ENCODE measurements at regions not wholly inside any gene's neighbourhood (a gene's known extent, or its start where the extent isn't known, plus 50 kb on each side); places are given as distances from the start of the nearest gene placed in this dataset.
A peak's percentile ranks its signal among the peaks of the same experiment; 100 is the strongest.

GRCh38 chr4:144371485-144371884 lies 231.0 kb upstream of the GYPA start:
- H3K4me3 ChIP-seq = no peak overlapping the region
- no peaks in the 10 kb centered on the region for H4K20me1 ChIP-seq (ENCODE audit: insufficient read depth)
- peaks cover 13% of the 10 kb centered on the region; the same call in 1 of the 2 replicates for H3K27me3 ChIP-seq (replicated peaks; ENCODE audit: insufficient read depth)
- no peak overlapping the region for H3K9ac ChIP-seq
- TF ChIP-seq EZH2phosphoT487 (IDR thresholded peaks at IDR 0.05; ENCODE audit: insufficient read depth, low read depth) (no peak), EZH2 (IDR thresholded peaks at IDR 0.05; ENCODE audit: insufficient read depth, poor library complexity, severe bottlenecking) (no peak)
- in situ Hi-C loops (cut with MboI) = no loop called here
- no peak overlapping the region for H3K4me2 ChIP-seq (ENCODE audit: unreplicated experiment)
- no peaks in the 10 kb centered on the region for H3K9me2 ChIP-seq (ENCODE audit: insufficient read depth)
- no peaks in the 10 kb centered on the region for H3K9me3 ChIP-seq (ENCODE audit: low read depth)
- H3K36me3 ChIP-seq (ENCODE audit: low read depth) = no peaks in the 10 kb centered on the region
- H2AFZ ChIP-seq = no peak overlapping the region
- no peak overlapping the region for H3K27ac ChIP-seq
- no peaks in the 10 kb centered on the region for H3K79me2 ChIP-seq (ENCODE audit: insufficient read depth)
- no peaks in the 10 kb centered on the region for H3F3A ChIP-seq (ENCODE audit: insufficient read depth)
- no peaks in the 10 kb centered on the region for H3K4me1 ChIP-seq (ENCODE audit: insufficient read depth)
- no peak for DNase-seq

- Histone ChIP-seq H3F3A (ENCODE audit: insufficient read depth) (no peaks in the 10 kb centered on the region), H2AFZ (no peak overlapping the region), H3K79me2 (ENCODE audit: insufficient read depth) (no peaks in the 10 kb centered on the region), H3K27me3 (replicated peaks; ENCODE audit: insufficient read depth) (peaks cover 13% of the 10 kb centered on the region; the same call in 1 of the 2 replicates), H3K4me2 (ENCODE audit: unreplicated experiment) (no peak overlapping the region), H3K9ac (no peak overlapping the region), H3K4me1 (ENCODE audit: insufficient read depth) (no peaks in the 10 kb centered on the region), H4K20me1 (ENCODE audit: insufficient read depth) (no peaks in the 10 kb centered on the region), H3K4me3 (no peak overlapping the region), H3K36me3 (ENCODE audit: low read depth) (no peaks in the 10 kb centered on the region), H3K9me3 (ENCODE audit: low read depth) (no peaks in the 10 kb centered on the region), H3K9me2 (ENCODE audit: insufficient read depth) (no peaks in the 10 kb centered on the region), H3K27ac (no peak overlapping the region)
- 37 to 50% methylated on average over 5 of the region's 5 CpGs for WGBS, 2 experiments (ENCODE audit: low coverage in 1 of 2, low lambda C conversion rate in 2 of 2, missing lambda C conversion rate in 2 of 2)
- no peak for DNase-seq
- in situ Hi-C loops (cut with MboI) = no loop called here
- TF ChIP-seq EZH2phosphoT487 (IDR thresholded peaks at IDR 0.05; ENCODE audit: insufficient read depth, low read depth) (no peak), EZH2 (IDR thresholded peaks at IDR 0.05; ENCODE audit: insufficient read depth, poor library complexity, severe bottlenecking) (no peak)
Measured at GRCh38 chr4:144374065-144374464, 233.5 kb upstream of the GYPA start.

- Histone ChIP-seq H4K20me1 (ENCODE audit: insufficient read depth) (no peaks in the 10 kb centered on the region), H2AFZ (no peak overlapping the region), H3K4me1 (ENCODE audit: insufficient read depth) (no peaks in the 10 kb centered on the region), H3K79me2 (ENCODE audit: insufficient read depth) (no peaks in the 10 kb centered on the region), H3K9ac (no peak overlapping the region), H3K9me3 (ENCODE audit: low read depth) (no peaks in the 10 kb centered on the region), H3K4me2 (ENCODE audit: unreplicated experiment) (no peak overlapping the region), H3K27ac (no peak overlapping the region), H3K9me2 (ENCODE audit: insufficient read depth) (no peaks in the 10 kb centered on the region), H3K36me3 (ENCODE audit: low read depth) (no peaks in the 10 kb centered on the region), H3K4me3 (no peak overlapping the region), H3F3A (ENCODE audit: insufficient read depth) (no peaks in the 10 kb centered on the region), H3K27me3 (replicated peaks; ENCODE audit: insufficient read depth) (0 out of 2 replicates have a peak, but pooled peaks cover 13% of the 10 kb centered on the region)
- no peak for DNase-seq
- 34 to 49% methylated on average over 2 of the region's 2 CpGs for WGBS, 2 experiments (ENCODE audit: low coverage in 1 of 2, low lambda C conversion rate in 2 of 2, missing lambda C conversion rate in 2 of 2)
- in situ Hi-C loops (cut with MboI) = no loop called here
- no peak for TF ChIP-seq EZH2phosphoT487 (IDR thresholded peaks at IDR 0.05; ENCODE audit: insufficient read depth, low read depth)
- TF ChIP-seq EZH2 (IDR thresholded peaks at IDR 0.05; ENCODE audit: insufficient read depth, poor library complexity, severe bottlenecking) = no peak
Measured at GRCh38 chr4:144376866-144377265, 236.3 kb upstream of the GYPA start.

GRCh38 chr4:144384408-144384807 lies 243.9 kb upstream of the GYPA start:
- Histone ChIP-seq H3F3A (ENCODE audit: insufficient read depth) (no peaks in the 10 kb centered on the region), H3K4me3 (no peak overlapping the region), H3K9me3 (ENCODE audit: low read depth) (no peaks in the 10 kb centered on the region), H4K20me1 (ENCODE audit: insufficient read depth) (no peaks in the 10 kb centered on the region), H3K27me3 (replicated peaks; ENCODE audit: insufficient read depth) (no peaks in the 10 kb centered on the region), H3K79me2 (ENCODE audit: insufficient read depth) (no peaks in the 10 kb centered on the region), H3K9ac (no peak overlapping the region), H3K4me1 (ENCODE audit: insufficient read depth) (no peaks in the 10 kb centered on the region), H3K27ac (no peak overlapping the region), H3K36me3 (ENCODE audit: low read depth) (no peaks in the 10 kb centered on the region), H3K9me2 (ENCODE audit: insufficient read depth) (no peaks in the 10 kb centered on the region), H3K4me2 (ENCODE audit: unreplicated experiment) (no peak overlapping the region), H2AFZ (no peak overlapping the region)
- WGBS, 2 experiments (ENCODE audit: low coverage in 1 of 2, low lambda C conversion rate in 2 of 2, missing lambda C conversion rate in 2 of 2) = 6 to 14% methylated on average over 1 of the region's 1 CpG
- in situ Hi-C loops (cut with MboI) = no loop called here
- no peak for TF ChIP-seq EZH2 (IDR thresholded peaks at IDR 0.05; ENCODE audit: insufficient read depth, poor library complexity, severe bottlenecking)
- no peak for TF ChIP-seq EZH2phosphoT487 (IDR thresholded peaks at IDR 0.05; ENCODE audit: insufficient read depth, low read depth)
- DNase-seq = no peak

GRCh38 chr4:144399927-144400326 lies 246.0 kb upstream of the HHIP start:
- Histone ChIP-seq H3K27me3 (replicated peaks; ENCODE audit: insufficient read depth) (peaks cover 18% of the 10 kb centered on the region), H4K20me1 (ENCODE audit: insufficient read depth) (no peaks in the 10 kb centered on the region), H3K9ac (no peak overlapping the region), H3K36me3 (ENCODE audit: low read depth) (no peaks in the 10 kb centered on the region), H3K79me2 (ENCODE audit: insufficient read depth) (no peaks in the 10 kb centered on the region), H3K4me3 (no peak overlapping the region), H2AFZ (no peak overlapping the region), H3K4me2 (ENCODE audit: unreplicated experiment) (no peak overlapping the region), H3K9me3 (ENCODE audit: low read depth) (no peaks in the 10 kb centered on the region), H3K27ac (no peak overlapping the region), H3F3A (ENCODE audit: insufficient read depth) (no peaks in the 10 kb centered on the region), H3K9me2 (ENCODE audit: insufficient read depth) (no peaks in the 10 kb centered on the region), H3K4me1 (ENCODE audit: insufficient read depth) (no peaks in the 10 kb centered on the region)
- no peak for TF ChIP-seq EZH2phosphoT487 (IDR thresholded peaks at IDR 0.05; ENCODE audit: insufficient read depth, low read depth)
- no peak for TF ChIP-seq EZH2 (IDR thresholded peaks at IDR 0.05; ENCODE audit: insufficient read depth, poor library complexity, severe bottlenecking)
- DNase-seq = peak; percentile 72
- in situ Hi-C loops (cut with MboI) = no loop called here
- WGBS, 2 experiments (ENCODE audit: low coverage in 1 of 2, low lambda C conversion rate in 2 of 2, missing lambda C conversion rate in 2 of 2) = 2 to 5% methylated on average over 2 of the region's 2 CpGs
